NCI-H2171 treated with DMSO at 0.1 percent for 48 hours (cell line): ENCODE measurements at regions not wholly inside any gene's neighbourhood (a gene's known extent, or its start where the extent isn't known, plus 50 kb on each side); places are given as distances from the start of the nearest gene placed in this dataset.

ENCODE experiments used
- DNase-seq: peaks from one replicate; lab custom pipeline; 2025; lab: John Stamatoyannopoulos, UW

GRCh38 chr13:105790923-105791322 lies 744.5 kb downstream of the EFNB2 start:
- DNase-seq: no peak

- DNase-seq: no peak
Measured at GRCh38 chr13:105788530-105788929, 746.9 kb downstream of the EFNB2 start.

- DNase-seq: peak; percentile 23
Measured at GRCh38 chr13:105787632-105788031, 747.8 kb downstream of the EFNB2 start.

GRCh38 chr13:105785436-105785835 lies 750.0 kb downstream of the EFNB2 start:
- no peak for DNase-seq

- no peak for DNase-seq
Measured at GRCh38 chr13:105783261-105783660, 752.2 kb downstream of the EFNB2 start.

- DNase-seq: no peak
Measured at GRCh38 chr13:105778196-105778595, 757.3 kb downstream of the EFNB2 start.

- no peak for DNase-seq
Measured at GRCh38 chr13:105774739-105775460, 760.6 kb downstream of the EFNB2 start.

GRCh38 chr13:105773863-105774538 lies 761.5 kb downstream of the EFNB2 start:
- no peak for DNase-seq

GRCh38 chr13:105773241-105773640 lies 762.2 kb downstream of the EFNB2 start:
- DNase-seq: no peak

- DNase-seq: no peak
Measured at GRCh38 chr13:105764486-105764885, 771.0 kb downstream of the EFNB2 start.

GRCh38 chr13:105763851-105764250 lies 771.6 kb downstream of the EFNB2 start:
- DNase-seq: no peak

- no peak for DNase-seq
Measured at GRCh38 chr13:105762096-105762495, 773.4 kb downstream of the EFNB2 start.

- peak; percentile 29 for DNase-seq
Measured at GRCh38 chr13:105758918-105759860, 776.3 kb downstream of the EFNB2 start.

GRCh38 chr13:105740739-105741138 lies 794.7 kb downstream of the EFNB2 start:
- DNase-seq: peak; percentile 43

GRCh38 chr13:105737688-105738087 lies 797.8 kb downstream of the EFNB2 start:
- DNase-seq: no peak

- DNase-seq: peak; percentile 92
Measured at GRCh38 chr13:105735281-105735680, 800.2 kb downstream of the EFNB2 start.

GRCh38 chr13:105732806-105733529 lies 802.5 kb downstream of the EFNB2 start:
- DNase-seq: peak; percentile 58

- DNase-seq: no peak
Measured at GRCh38 chr13:105725887-105726286, 809.6 kb downstream of the EFNB2 start.

- DNase-seq: no peak
Measured at GRCh38 chr13:105721016-105721415, 814.4 kb downstream of the EFNB2 start.

GRCh38 chr13:105719859-105720258 lies 815.6 kb downstream of the EFNB2 start:
- no peak for DNase-seq

GRCh38 chr13:105709181-105709580 lies 826.3 kb downstream of the EFNB2 start:
- DNase-seq: no peak

- DNase-seq: no peak
Measured at GRCh38 chr13:105703843-105704242, 831.6 kb downstream of the EFNB2 start.
